GM18858 (cell line): ENCODE measurements at regions not wholly inside any gene's neighbourhood (a gene's known extent, or its start where the extent isn't known, plus 50 kb on each side); places are given as distances from the start of the nearest gene placed in this dataset.
"Not testable (repeated sequence)": the region's sequence is repeated elsewhere in the genome, so short reads cannot be mapped to it uniquely, and the experiment has no call there.

Experiments used
- ATAC-seq: cut with Tn5 transposase; IDR thresholded peaks from one replicate; pipeline ENCODE4 v1.9.1; 2021; ENCODE audit not compliant: unreplicated experiment

GRCh38 chr4:160386846-160387245 is 1284.0 kb downstream of the RAPGEF2 start:
- no peak for ATAC-seq

GRCh38 chr4:160399826-160400225 is 1296.9 kb downstream of the RAPGEF2 start:
- no peak for ATAC-seq

GRCh38 chr4:160403081-160403480 is 1300.2 kb downstream of the RAPGEF2 start:
- no peak for ATAC-seq

- no peak for ATAC-seq
Observed at GRCh38 chr4:160406263-160406825, 1303.5 kb downstream of the RAPGEF2 start.

GRCh38 chr4:160414496-160414895 is 1311.6 kb downstream of the RAPGEF2 start:
- ATAC-seq, result no peak

GRCh38 chr4:160423879-160424451 is 1321.1 kb downstream of the RAPGEF2 start:
- no peak for ATAC-seq

- ATAC-seq, result no peak
Observed at GRCh38 chr4:160426233-160426632, 1323.4 kb downstream of the RAPGEF2 start.

GRCh38 chr4:160450876-160451275 is 1348.0 kb downstream of the RAPGEF2 start:
- ATAC-seq, result no peak

- ATAC-seq, result not testable (repeated sequence)
Observed at GRCh38 chr4:160481696-160482690, 1379.1 kb downstream of the RAPGEF2 start.

- ATAC-seq, result no peak
Observed at GRCh38 chr4:160485071-160485687, 1382.3 kb downstream of the RAPGEF2 start.

GRCh38 chr4:160492181-160492580 is 1389.3 kb downstream of the RAPGEF2 start:
- no peak for ATAC-seq

GRCh38 chr4:160493206-160493605 is 1390.3 kb downstream of the RAPGEF2 start:
- no peak for ATAC-seq

GRCh38 chr4:160495356-160495755 is 1392.5 kb downstream of the RAPGEF2 start:
- no peak for ATAC-seq

- ATAC-seq, result no peak
Observed at GRCh38 chr4:160498211-160498610, 1395.3 kb downstream of the RAPGEF2 start.

- no peak for ATAC-seq
Observed at GRCh38 chr4:160505724-160506123, 1402.8 kb downstream of the RAPGEF2 start.

GRCh38 chr4:160510928-160511327 is 1408.0 kb downstream of the RAPGEF2 start:
- no peak for ATAC-seq

- no peak for ATAC-seq
Observed at GRCh38 chr4:160514126-160514525, 1411.2 kb downstream of the RAPGEF2 start.

- ATAC-seq, result no peak
Observed at GRCh38 chr4:160523231-160523630, 1420.4 kb downstream of the RAPGEF2 start.

GRCh38 chr4:160537681-160538080 is 1434.8 kb downstream of the RAPGEF2 start:
- ATAC-seq, result no peak

- ATAC-seq, result no peak
Observed at GRCh38 chr4:160546201-160546600, 1443.3 kb downstream of the RAPGEF2 start.

- ATAC-seq, result not testable (repeated sequence)
Observed at GRCh38 chr4:160549951-160550519, 1447.2 kb downstream of the RAPGEF2 start.
